Neural crest cell (in vitro differentiated cells): ENCODE measurements at regions not wholly inside any gene's neighbourhood (a gene's known extent, or its start where the extent isn't known, plus 50 kb on each side); places are given as distances from the start of the nearest gene placed in this dataset.

ENCODE experiments used
- DNase-seq: peaks from one replicate; pipeline ENCODE4 v3.0.0; 2021; ENCODE audit warnings: low read depth, mixed read lengths, low spot score
- H3K27ac Mint-ChIP-seq: one replicate; pipeline ENCODE4 v1.8.0; 2021; ENCODE audit warnings: mild to moderate bottlenecking, mixed read lengths; ENCODE audit not compliant: unreplicated experiment
- H3K27me3 Mint-ChIP-seq: 2 replicates; pipeline ENCODE4 v1.8.0; 2021; ENCODE audit warnings: low read depth, mild to moderate bottlenecking, mixed read lengths
- H3K36me3 Mint-ChIP-seq: 2 replicates; pipeline ENCODE4 v1.8.0; 2021; ENCODE audit warnings: low read depth, mild to moderate bottlenecking, mixed read lengths
- H3K4me1 Mint-ChIP-seq: 2 replicates; pipeline ENCODE4 v1.8.0; 2021; ENCODE audit warnings: mixed read lengths
- H3K4me3 Mint-ChIP-seq: one replicate; pipeline ENCODE4 v1.8.0; 2021; ENCODE audit warnings: mild to moderate bottlenecking, mixed read lengths
- H3K9me3 Mint-ChIP-seq: 2 replicates; pipeline ENCODE4 v1.8.0; 2021; ENCODE audit warnings: mixed read lengths
- CTCF ChIP-seq: fragments of 200-600 bp; sonication (generic); conservative IDR thresholded peaks from 2 replicates; pipeline ENCODE4 v1.5.0; 2021; ENCODE audit warnings: antibody characterized with exemption, mild to moderate bottlenecking

- Mint-ChIP-seq H3K27me3 (no peaks in the 10 kb centered on the region), H3K9me3 (no peaks in the 10 kb centered on the region), H3K4me3 (no peak overlapping the region), H3K36me3 (no peaks in the 10 kb centered on the region), H3K27ac (no peak overlapping the region), H3K4me1 (no peaks in the 10 kb centered on the region)
- no peak for TF ChIP-seq CTCF
- no peak for DNase-seq
These were observed 667.6 kb upstream of the SLC8A1 start for GRCh38 chr2:41119489-41119888.

- H3K27me3 Mint-ChIP-seq, result no peaks in the 10 kb centered on the region
These were observed 671.5 kb upstream of the SLC8A1 start for GRCh38 chr2:41123341-41123740.

GRCh38 chr2:41127351-41127750, 675.5 kb upstream of the SLC8A1 start:
- Mint-ChIP-seq H3K9me3 (peaks cover 12% of the 10 kb centered on the region), H3K36me3 (no peaks in the 10 kb centered on the region), H3K4me3 (no peak overlapping the region), H3K27ac (no peak overlapping the region), H3K27me3 (no peaks in the 10 kb centered on the region), H3K4me1 (no peaks in the 10 kb centered on the region)
- no peak for DNase-seq
- no peak for TF ChIP-seq CTCF

More at GRCh38 chr2:41123341-41123740, 671.5 kb upstream of the SLC8A1 start:
- TF ChIP-seq CTCF, result no peak
- no peak overlapping the region for H3K4me3 Mint-ChIP-seq
- no peaks in the 10 kb centered on the region for H3K36me3 Mint-ChIP-seq
- H3K9me3 Mint-ChIP-seq, result peaks cover 12% of the 10 kb centered on the region
- H3K4me1 Mint-ChIP-seq, result no peaks in the 10 kb centered on the region
- DNase-seq, result no peak
- no peak overlapping the region for H3K27ac Mint-ChIP-seq

- peaks cover 12% of the 10 kb centered on the region for H3K9me3 Mint-ChIP-seq
- no peaks in the 10 kb centered on the region for H3K27me3 Mint-ChIP-seq
- no peak for TF ChIP-seq CTCF
- H3K27ac Mint-ChIP-seq, result no peak overlapping the region
- H3K4me3 Mint-ChIP-seq, result no peak overlapping the region
- H3K36me3 Mint-ChIP-seq, result no peaks in the 10 kb centered on the region
- DNase-seq, result no peak
- no peaks in the 10 kb centered on the region for H3K4me1 Mint-ChIP-seq
These were observed 678.1 kb upstream of the SLC8A1 start for GRCh38 chr2:41129988-41130387.

GRCh38 chr2:41137031-41137430, 685.1 kb upstream of the SLC8A1 start:
- DNase-seq, result no peak
- Mint-ChIP-seq H3K36me3 (no peaks in the 10 kb centered on the region), H3K4me1 (no peaks in the 10 kb centered on the region), H3K4me3 (no peak overlapping the region), H3K9me3 (no peaks in the 10 kb centered on the region), H3K27ac (no peak overlapping the region), H3K27me3 (no peaks in the 10 kb centered on the region)
- TF ChIP-seq CTCF, result no peak
